ENCODE measurements at regions not wholly inside any gene's neighbourhood (a gene's known extent, or its start where the extent isn't known, plus 50 kb on each side); places are given as distances from the start of the nearest gene placed in this dataset.
A peak's percentile ranks its signal among the peaks of the same experiment; 100 is the strongest.

GRCh38 chr20:60262967-60263603 lies 304.9 kb downstream of the CDH26 start:
- DNase-seq, result peak; percentile 20 to 52 (median 34)
- intact Hi-C loops (cut with DNase I), result loop anchor here in 1 of 4 donors (10.0 kb wide), 1 partner anchor 208 kb away; no protein-coding TSS in a partner anchor
- H3K4me1 ChIP-seq (ENCODE audit: control insufficient read depth, insufficient read depth, low read length), result no peaks in the 10 kb centered on the region
- 4% methylated on average over 4 of the region's 4 CpGs for WGBS
- no peaks in the 10 kb centered on the region for H3K27me3 ChIP-seq (ENCODE audit: control insufficient read depth, insufficient read depth)
- no peak for ATAC-seq
- H3K4me3 ChIP-seq (ENCODE audit: low read length), result no peak overlapping the region
- H3K27ac ChIP-seq (ENCODE audit: low read length), result no peak overlapping the region
- no peaks in the 10 kb centered on the region for H3K9me3 ChIP-seq (ENCODE audit: control insufficient read depth, low read length)

GRCh38 chr20:60263725-60264709 lies 305.8 kb downstream of the CDH26 start:
- ATAC-seq, result no peak
- 64% methylated on average over 18 of the region's 18 CpGs for WGBS
- Histone ChIP-seq H3K9me3 (ENCODE audit: control insufficient read depth, low read length) (no peaks in the 10 kb centered on the region), H3K4me3 (ENCODE audit: low read length) (no peak overlapping the region), H3K4me1 (ENCODE audit: control insufficient read depth, insufficient read depth, low read length) (no peaks in the 10 kb centered on the region), H3K27me3 (ENCODE audit: control insufficient read depth, insufficient read depth) (no peaks in the 10 kb centered on the region), H3K27ac (ENCODE audit: low read length) (no peak overlapping the region)
- no peak for DNase-seq
- intact Hi-C loops (cut with DNase I), result loop anchor here in 1 of 4 donors (10.0 kb wide), 1 partner anchor 209 kb away; no protein-coding TSS in a partner anchor

GRCh38 chr20:60266177-60266823 lies 308.1 kb downstream of the CDH26 start:
- H3K4me3 ChIP-seq (ENCODE audit: low read length), result no peak overlapping the region
- 56% methylated on average over 9 of the region's 9 CpGs for WGBS
- ATAC-seq (no peak), DNase-seq (peak in 1 of 3 donors; percentile 53)
- intact Hi-C loops (cut with DNase I), result loop anchor here in 1 of 4 donors (10.0 kb wide), 1 partner anchor 211 kb away; no protein-coding TSS in a partner anchor
- H3K9me3 ChIP-seq (ENCODE audit: control insufficient read depth, low read length), result no peaks in the 10 kb centered on the region
- no peaks in the 10 kb centered on the region for H3K4me1 ChIP-seq (ENCODE audit: control insufficient read depth, insufficient read depth, low read length)
- no peaks in the 10 kb centered on the region for H3K27me3 ChIP-seq (ENCODE audit: control insufficient read depth, insufficient read depth)
- no peak overlapping the region for H3K27ac ChIP-seq (ENCODE audit: low read length)

- no peaks in the 10 kb centered on the region for H3K27me3 ChIP-seq (ENCODE audit: control insufficient read depth, insufficient read depth)
- no peaks in the 10 kb centered on the region for H3K4me1 ChIP-seq (ENCODE audit: control insufficient read depth, insufficient read depth, low read length)
- no peaks in the 10 kb centered on the region for H3K9me3 ChIP-seq (ENCODE audit: control insufficient read depth, low read length)
- intact Hi-C loops (cut with DNase I), result loop anchor here in 1 of 4 donors (10.0 kb wide), 1 partner anchor 214 kb away; no protein-coding TSS in a partner anchor
- DNase-seq (peak in 1 of 3 donors; percentile 19), ATAC-seq (no peak)
- no peak overlapping the region for H3K27ac ChIP-seq (ENCODE audit: low read length)
- 84% methylated on average over 4 of the region's 4 CpGs for WGBS
- no peak overlapping the region for H3K4me3 ChIP-seq (ENCODE audit: low read length)
Measured at GRCh38 chr20:60268491-60268890, 310.3 kb downstream of the CDH26 start.

- intact Hi-C loops (cut with DNase I), result loop anchor here in 1 of 4 donors (10.0 kb wide), 1 partner anchor 215 kb away; no protein-coding TSS in a partner anchor
- H3K27ac ChIP-seq (ENCODE audit: low read length), result no peak overlapping the region
Measured at GRCh38 chr20:60269573-60270162, 311.4 kb downstream of the CDH26 start.

GRCh38 chr20:60270341-60270740 lies 312.1 kb downstream of the CDH26 start:
- 77% methylated on average over 4 of the region's 4 CpGs for WGBS
- Histone ChIP-seq H3K27me3 (ENCODE audit: control insufficient read depth, insufficient read depth) (no peaks in the 10 kb centered on the region), H3K9me3 (ENCODE audit: control insufficient read depth, low read length) (no peaks in the 10 kb centered on the region), H3K27ac (ENCODE audit: low read length) (no peak overlapping the region), H3K4me1 (ENCODE audit: control insufficient read depth, insufficient read depth, low read length) (no peaks in the 10 kb centered on the region), H3K4me3 (ENCODE audit: low read length) (no peak overlapping the region)
- no peak for DNase-seq
- ATAC-seq, result no peak
- intact Hi-C loops (cut with DNase I), result no loop called here

More at GRCh38 chr20:60269573-60270162, 311.4 kb downstream of the CDH26 start:
- H3K4me1 ChIP-seq (ENCODE audit: control insufficient read depth, insufficient read depth, low read length), result no peaks in the 10 kb centered on the region
- no peak for DNase-seq
- H3K27me3 ChIP-seq (ENCODE audit: control insufficient read depth, insufficient read depth), result no peaks in the 10 kb centered on the region
- no peaks in the 10 kb centered on the region for H3K9me3 ChIP-seq (ENCODE audit: control insufficient read depth, low read length)
- WGBS, result 63% methylated on average over 7 of the region's 7 CpGs
- no peak overlapping the region for H3K4me3 ChIP-seq (ENCODE audit: low read length)
- ATAC-seq, result no peak

- intact Hi-C loops (cut with DNase I), result no loop called here
- 34% methylated on average over 2 of the region's 2 CpGs for WGBS
- Histone ChIP-seq H3K9me3 (ENCODE audit: control insufficient read depth, low read length) (no peaks in the 10 kb centered on the region), H3K27me3 (ENCODE audit: control insufficient read depth, insufficient read depth) (no peaks in the 10 kb centered on the region), H3K27ac (ENCODE audit: low read length) (no peak overlapping the region), H3K4me3 (ENCODE audit: low read length) (no peak overlapping the region), H3K4me1 (ENCODE audit: control insufficient read depth, insufficient read depth, low read length) (no peaks in the 10 kb centered on the region)
- ATAC-seq (no peak), DNase-seq (no peak)
Measured at GRCh38 chr20:60271597-60271996, 313.4 kb downstream of the CDH26 start.

- ATAC-seq, result no peak
Measured at GRCh38 chr20:60272790-60273189, 314.6 kb downstream of the CDH26 start.

GRCh38 chr20:60274717-60275116 lies 316.5 kb downstream of the CDH26 start:
- no peak for DNase-seq
- intact Hi-C loops (cut with DNase I), result no loop called here
- ATAC-seq, result no peak
- Histone ChIP-seq H3K4me1 (ENCODE audit: control insufficient read depth, insufficient read depth, low read length) (no peaks in the 10 kb centered on the region), H3K4me3 (ENCODE audit: low read length) (no peak overlapping the region), H3K9me3 (ENCODE audit: control insufficient read depth, low read length) (no peaks in the 10 kb centered on the region), H3K27ac (ENCODE audit: low read length) (no peak overlapping the region), H3K27me3 (ENCODE audit: control insufficient read depth, insufficient read depth) (no peaks in the 10 kb centered on the region)
- 84% methylated on average over 3 of the region's 3 CpGs for WGBS

More at GRCh38 chr20:60272790-60273189, 314.6 kb downstream of the CDH26 start:
- Histone ChIP-seq H3K27me3 (ENCODE audit: control insufficient read depth, insufficient read depth) (no peaks in the 10 kb centered on the region), H3K9me3 (ENCODE audit: control insufficient read depth, low read length) (no peaks in the 10 kb centered on the region), H3K4me1 (ENCODE audit: control insufficient read depth, insufficient read depth, low read length) (no peaks in the 10 kb centered on the region), H3K27ac (ENCODE audit: low read length) (no peak overlapping the region), H3K4me3 (ENCODE audit: low read length) (no peak overlapping the region)
- intact Hi-C loops (cut with DNase I), result no loop called here
- WGBS, result 78% methylated on average over 6 of the region's 6 CpGs
- no peak for DNase-seq

- 85% methylated on average over 6 of the region's 6 CpGs for WGBS
- Histone ChIP-seq H3K27me3 (ENCODE audit: control insufficient read depth, insufficient read depth) (no peaks in the 10 kb centered on the region), H3K27ac (ENCODE audit: low read length) (no peak overlapping the region), H3K4me3 (ENCODE audit: low read length) (no peak overlapping the region), H3K9me3 (ENCODE audit: control insufficient read depth, low read length) (no peaks in the 10 kb centered on the region), H3K4me1 (ENCODE audit: control insufficient read depth, insufficient read depth, low read length) (no peaks in the 10 kb centered on the region)
- DNase-seq, result no peak
- intact Hi-C loops (cut with DNase I), result no loop called here
- ATAC-seq, result no peak
Measured at GRCh38 chr20:60281295-60281694, 323.1 kb downstream of the CDH26 start.

Data from right cardiac atrium (tissue), 5 donors.